ENCODE measurements at regions not wholly inside any gene's neighbourhood (a gene's known extent, or its start where the extent isn't known, plus 50 kb on each side); places are given as distances from the start of the nearest gene placed in this dataset.
A peak's percentile ranks its signal among the peaks of the same experiment; 100 is the strongest.

DNA sequence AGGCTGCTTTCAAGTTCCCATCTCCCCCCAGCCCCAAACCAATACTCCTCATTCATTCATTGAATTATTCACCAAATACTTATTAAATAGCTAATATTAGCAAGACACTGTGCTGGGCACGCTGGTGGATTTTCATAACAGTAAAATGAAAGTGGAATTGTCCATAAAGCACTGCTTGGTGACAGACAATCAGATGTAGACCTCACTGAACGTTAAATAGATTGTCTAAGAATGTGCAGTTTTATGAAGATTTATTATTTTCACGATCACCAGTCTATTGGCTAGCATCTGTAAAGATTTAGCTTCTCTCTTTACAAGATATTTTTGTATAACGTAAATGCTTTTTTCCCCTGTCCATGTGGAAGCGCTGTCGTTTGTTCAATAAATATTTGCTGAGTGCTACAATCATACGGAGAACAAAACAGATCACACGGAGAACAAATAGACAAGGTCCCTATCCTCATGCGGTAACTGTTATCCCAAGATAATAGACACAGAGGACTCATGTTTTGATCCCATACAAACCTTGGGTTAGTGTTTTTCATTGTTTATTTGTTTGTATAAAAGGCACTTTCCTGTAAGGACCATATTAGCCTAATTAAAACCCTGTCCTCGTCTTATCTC, 397.6 kb downstream of the BCAT1 start:
- Histone ChIP-seq H3K9me3 (no peaks in the 10 kb centered on the region), H3K27me3 (no peaks in the 10 kb centered on the region), H3K27ac (peak overlapping the region in 1 of 2 donors; percentile 2), H3K4me3 (peak overlapping the region in 2 of 3 donors; percentile 0 to 45), H3K36me3 (no peaks in the 10 kb centered on the region), H3K4me1 (no peaks in the 10 kb centered on the region)
- TF ChIP-seq POLR2AphosphoS5 (IDR thresholded peaks at IDR 0.05) (no peak), POLR2A (IDR thresholded peaks at IDR 0.05) (no peak)
- intact Hi-C loops (cut with DNase I; ENCODE audit: low total_unique reads) = no loop called here
- DNase-seq (ENCODE audit: low spot score in 2 of 2) = no peak

DNA sequence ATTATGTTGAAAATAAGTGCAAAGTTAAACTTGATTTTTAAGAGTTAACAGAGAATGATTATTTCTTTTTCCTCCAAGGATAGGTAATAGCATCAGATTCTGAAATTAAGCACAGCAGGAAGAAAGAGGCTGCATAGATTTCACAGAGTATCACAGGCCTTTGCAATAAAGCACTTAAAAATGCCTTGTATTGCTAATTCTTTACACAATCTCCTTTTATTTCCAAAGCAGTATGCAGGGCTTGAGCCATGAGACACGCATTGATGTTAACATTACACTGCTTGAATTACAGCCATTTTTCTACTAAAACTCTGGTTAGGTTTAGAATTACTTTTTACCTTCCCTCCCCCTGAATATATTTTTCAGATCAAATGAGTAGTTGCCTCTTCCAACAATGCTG, 398.3 kb downstream of the BCAT1 start:
- TF ChIP-seq POLR2AphosphoS5 (IDR thresholded peaks at IDR 0.05) = no peak
- no peak for TF ChIP-seq POLR2A (IDR thresholded peaks at IDR 0.05)
- TF ChIP-seq, protein P1, sequence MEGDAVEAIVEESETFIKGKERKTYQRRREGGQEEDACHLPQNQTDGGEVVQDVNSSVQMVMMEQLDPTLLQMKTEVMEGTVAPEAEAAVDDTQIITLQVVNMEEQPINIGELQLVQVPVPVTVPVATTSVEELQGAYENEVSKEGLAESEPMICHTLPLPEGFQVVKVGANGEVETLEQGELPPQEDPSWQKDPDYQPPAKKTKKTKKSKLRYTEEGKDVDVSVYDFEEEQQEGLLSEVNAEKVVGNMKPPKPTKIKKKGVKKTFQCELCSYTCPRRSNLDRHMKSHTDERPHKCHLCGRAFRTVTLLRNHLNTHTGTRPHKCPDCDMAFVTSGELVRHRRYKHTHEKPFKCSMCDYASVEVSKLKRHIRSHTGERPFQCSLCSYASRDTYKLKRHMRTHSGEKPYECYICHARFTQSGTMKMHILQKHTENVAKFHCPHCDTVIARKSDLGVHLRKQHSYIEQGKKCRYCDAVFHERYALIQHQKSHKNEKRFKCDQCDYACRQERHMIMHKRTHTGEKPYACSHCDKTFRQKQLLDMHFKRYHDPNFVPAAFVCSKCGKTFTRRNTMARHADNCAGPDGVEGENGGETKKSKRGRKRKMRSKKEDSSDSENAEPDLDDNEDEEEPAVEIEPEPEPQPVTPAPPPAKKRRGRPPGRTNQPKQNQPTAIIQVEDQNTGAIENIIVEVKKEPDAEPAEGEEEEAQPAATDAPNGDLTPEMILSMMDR (IDR thresholded peaks at IDR 0.05) = no peak
- H3K4me1 ChIP-seq = no peaks in the 10 kb centered on the region
- intact Hi-C loops (cut with DNase I; ENCODE audit: low total_unique reads) = no loop called here
- H3K4me3 ChIP-seq = no peak overlapping the region
- no peak for DNase-seq (ENCODE audit: low spot score in 2 of 2)
- H3K9me3 ChIP-seq = no peaks in the 10 kb centered on the region
- H3K27me3 ChIP-seq = no peaks in the 10 kb centered on the region
- peak overlapping the region in 1 of 2 donors; percentile 2 for H3K27ac ChIP-seq
- H3K36me3 ChIP-seq = no peaks in the 10 kb centered on the region

DNA sequence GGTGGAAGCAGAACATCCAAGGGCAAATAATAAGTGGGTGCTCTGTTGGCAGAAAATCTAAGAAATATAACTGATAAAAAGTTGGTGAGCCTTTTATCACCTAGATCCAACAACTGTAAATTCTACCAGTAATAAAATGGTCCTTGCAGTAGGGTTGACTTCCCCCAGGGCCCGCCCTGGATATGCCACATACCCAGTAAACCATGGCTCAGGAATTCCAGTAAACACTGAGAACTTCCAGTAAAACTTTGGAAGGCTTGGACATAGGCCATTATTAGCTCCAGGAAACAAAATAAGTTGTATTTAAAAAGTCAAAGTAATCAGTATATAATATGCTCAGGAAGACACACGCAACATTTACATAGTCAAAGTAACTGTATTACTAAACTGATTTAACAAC, 402.2 kb downstream of the BCAT1 start:
- TF ChIP-seq, protein P1 (IDR thresholded peaks at IDR 0.05) = no peak
- TF ChIP-seq POLR2A (IDR thresholded peaks at IDR 0.05) (no peak), POLR2AphosphoS5 (IDR thresholded peaks at IDR 0.05) (no peak)
- intact Hi-C loops (cut with DNase I; ENCODE audit: low total_unique reads) = no loop called here
- Histone ChIP-seq H3K27ac (no peak overlapping the region), H3K36me3 (no peaks in the 10 kb centered on the region), H3K9me3 (no peaks in the 10 kb centered on the region), H3K27me3 (no peaks in the 10 kb centered on the region), H3K4me1 (no peaks in the 10 kb centered on the region), H3K4me3 (no peak overlapping the region)
- no peak for DNase-seq (ENCODE audit: low spot score in 2 of 2)

DNA sequence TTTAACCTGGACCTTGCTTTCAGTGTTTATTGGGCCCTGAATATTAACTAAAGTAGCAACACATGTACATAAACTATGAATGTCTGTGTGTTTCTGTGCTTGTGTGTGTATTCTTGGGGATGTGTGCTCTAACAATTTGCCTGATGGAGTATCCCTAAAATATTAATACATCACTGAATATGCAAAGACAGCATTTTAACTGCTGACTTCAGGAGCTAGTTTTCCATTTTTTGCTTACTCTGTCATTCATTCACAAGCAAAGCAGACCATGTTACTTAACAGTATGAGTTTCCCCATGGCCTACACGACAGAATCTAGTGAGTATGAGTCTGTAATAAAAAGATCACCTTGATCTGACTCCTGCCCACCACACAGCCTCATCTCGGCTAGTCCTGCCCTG, 402.8 kb downstream of the BCAT1 start:
- no peak overlapping the region for H3K27ac ChIP-seq
- no peak overlapping the region for H3K4me3 ChIP-seq
- H3K4me1 ChIP-seq = no peaks in the 10 kb centered on the region
- no peaks in the 10 kb centered on the region for H3K36me3 ChIP-seq
- H3K9me3 ChIP-seq = no peaks in the 10 kb centered on the region
- TF ChIP-seq POLR2A (IDR thresholded peaks at IDR 0.05) (no peak), POLR2AphosphoS5 (IDR thresholded peaks at IDR 0.05) (no peak)
- TF ChIP-seq, protein P1 (IDR thresholded peaks at IDR 0.05) = no peak
- DNase-seq (ENCODE audit: low spot score in 2 of 2) = no peak
- H3K27me3 ChIP-seq = no peaks in the 10 kb centered on the region
- intact Hi-C loops (cut with DNase I; ENCODE audit: low total_unique reads) = no loop called here

DNA sequence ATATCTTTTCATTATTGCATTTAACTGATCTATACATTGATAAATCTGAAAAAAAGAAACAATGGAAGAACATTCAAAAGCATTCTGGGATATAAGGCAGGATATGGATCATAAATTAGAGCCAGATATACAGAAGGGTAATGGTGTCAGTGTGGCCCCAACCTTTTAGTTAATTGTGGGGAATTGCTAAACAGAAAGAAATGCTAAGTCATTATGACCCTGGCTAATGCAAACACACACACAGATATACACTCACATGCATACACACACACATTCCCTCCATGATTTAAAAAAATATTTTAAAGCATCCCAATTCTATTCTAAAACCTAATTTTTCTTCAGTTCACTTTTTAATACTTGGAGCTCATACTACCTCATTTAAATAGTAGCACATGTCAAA, 404.5 kb downstream of the BCAT1 start:
- TF ChIP-seq POLR2AphosphoS5 (IDR thresholded peaks at IDR 0.05) = no peak
- TF ChIP-seq, protein P1 (IDR thresholded peaks at IDR 0.05) = no peak
- no peak for TF ChIP-seq POLR2A (IDR thresholded peaks at IDR 0.05)
- Histone ChIP-seq H3K27me3 (no peaks in the 10 kb centered on the region), H3K4me3 (no peak overlapping the region), H3K9me3 (no peaks in the 10 kb centered on the region), H3K27ac (no peak overlapping the region), H3K4me1 (no peaks in the 10 kb centered on the region), H3K36me3 (no peaks in the 10 kb centered on the region)
- intact Hi-C loops (cut with DNase I; ENCODE audit: low total_unique reads) = no loop called here
- no peak for DNase-seq (ENCODE audit: low spot score in 2 of 2)

Data from breast epithelium (tissue), 4 donors.